Epidermal melanocyte (primary cell): ENCODE measurements at regions not wholly inside any gene's neighbourhood (a gene's known extent, or its start where the extent isn't known, plus 50 kb on each side); places are given as distances from the start of the nearest gene placed in this dataset.
"Not testable (repeated sequence)": the region's sequence is repeated elsewhere in the genome, so short reads cannot be mapped to it uniquely, and the experiment has no call there.

Experiments
- DNase-seq: peaks from one replicate; pipeline ENCODE4 v3.0.0; 2011; ENCODE audit warnings: low spot score; ENCODE audit not compliant: insufficient read length

DNA sequence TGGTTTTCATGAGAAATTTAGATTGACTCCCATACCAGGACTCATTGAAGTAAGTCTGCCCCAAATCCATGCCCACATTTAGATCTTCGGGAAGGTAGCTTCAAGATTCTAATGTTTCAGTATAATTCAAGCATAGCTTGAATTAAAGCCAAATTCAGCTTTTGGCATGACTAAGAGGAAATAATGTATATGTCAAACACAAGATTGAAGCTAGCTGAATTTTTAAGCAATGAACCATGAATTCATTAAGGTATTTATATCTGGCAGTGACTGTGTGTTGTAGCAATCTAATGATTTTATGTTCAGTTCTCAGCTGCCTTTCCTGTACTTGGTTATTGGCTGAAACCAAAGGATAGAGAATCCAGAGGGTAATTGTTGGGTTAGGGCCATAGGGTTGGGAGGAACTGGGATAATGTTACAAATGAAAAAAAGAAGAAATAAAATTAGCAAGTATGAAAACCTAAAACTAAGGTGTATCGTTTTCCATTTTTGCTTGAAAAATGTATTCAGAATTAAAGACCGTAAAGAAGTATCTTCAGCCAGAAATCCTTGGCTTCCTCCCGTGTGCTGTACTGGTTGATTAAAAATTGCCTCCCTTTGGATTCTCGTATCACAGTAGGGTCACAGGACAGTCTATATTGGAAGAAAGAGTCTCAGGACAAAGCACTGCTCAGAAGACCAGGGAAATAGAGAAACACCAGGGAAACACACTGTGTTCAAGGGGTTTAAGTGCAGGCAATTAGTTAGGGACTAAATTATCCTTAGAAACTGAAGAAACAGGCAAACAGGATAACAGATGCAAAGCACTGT, 119.0 kb upstream of the FN1 start:
- no peak for DNase-seq

DNA sequence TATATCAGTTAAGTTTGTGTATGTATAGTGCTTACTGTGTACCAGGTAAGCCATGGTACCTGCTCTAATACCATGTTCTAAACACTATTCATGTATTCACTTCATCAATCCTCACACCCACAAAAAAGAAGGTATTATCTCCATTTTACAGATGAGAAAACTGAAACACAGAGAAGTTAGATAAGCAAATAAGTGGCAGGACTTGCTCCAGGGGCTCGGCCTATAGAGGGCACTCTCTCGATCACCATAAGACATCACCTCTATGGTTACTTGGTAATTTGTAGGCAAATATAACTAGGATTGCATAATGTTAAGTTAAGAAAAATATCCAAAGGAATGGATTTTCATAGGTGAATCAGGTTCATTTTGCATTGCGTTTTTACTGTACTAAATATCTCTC, 118.1 kb upstream of the FN1 start:
- DNase-seq: no peak

DNA sequence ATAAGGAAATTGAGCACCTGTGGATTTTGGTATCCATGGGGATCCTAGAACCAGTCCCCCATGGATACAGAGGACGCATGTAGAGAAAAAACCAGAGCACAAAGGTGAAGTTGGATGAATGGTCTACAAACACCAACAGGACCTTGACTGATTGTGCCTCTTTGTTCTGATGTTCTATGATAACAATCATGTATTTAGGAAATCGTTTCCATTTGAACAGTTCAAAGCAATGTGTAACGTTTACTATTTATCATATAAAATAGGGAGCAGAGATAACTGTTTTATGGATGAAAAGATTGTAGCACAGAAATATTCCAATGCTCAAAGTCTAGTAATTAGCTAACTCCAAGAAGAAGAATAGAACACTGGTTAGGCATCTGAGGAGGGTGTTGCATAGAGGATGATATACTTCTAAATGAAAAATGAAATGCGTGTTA, 116.3 kb upstream of the FN1 start:
- DNase-seq: no peak

DNA sequence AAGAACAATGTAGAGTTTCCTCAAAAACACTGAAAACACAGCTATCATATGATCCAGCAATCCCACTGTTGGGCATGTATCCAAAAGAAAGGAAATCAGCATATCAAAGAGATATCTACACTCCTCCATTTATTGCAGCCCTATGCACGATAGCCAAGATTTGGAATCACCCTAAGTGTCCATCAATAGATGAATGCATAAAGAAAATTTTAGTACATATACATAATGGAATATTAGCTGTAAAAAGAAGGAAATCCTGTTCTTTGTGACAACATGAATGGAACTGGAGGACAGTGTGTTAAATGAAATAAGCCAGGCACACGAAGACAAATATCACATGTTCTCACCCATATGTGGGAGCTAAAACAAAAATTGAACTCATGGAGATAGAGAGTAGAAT, 114.5 kb upstream of the FN1 start:
- DNase-seq: no peak

DNA sequence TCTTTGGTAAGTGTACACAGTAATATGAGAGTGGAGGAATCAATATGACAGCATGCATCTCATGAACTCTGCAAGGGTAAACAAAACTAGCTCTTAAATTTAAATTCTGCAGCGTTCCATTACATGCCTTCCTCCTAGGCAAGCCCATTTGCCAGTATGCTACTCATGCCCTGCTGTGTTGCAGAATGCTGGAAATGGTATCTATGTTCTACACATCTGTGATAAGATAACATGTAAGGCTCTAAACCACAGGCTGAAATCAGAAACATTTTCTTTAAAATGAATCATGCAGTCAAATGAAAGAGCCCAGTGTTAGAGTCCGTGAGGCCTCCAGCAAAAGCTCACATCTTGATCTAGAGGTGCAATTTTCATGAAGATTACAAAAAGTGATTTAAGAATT, 112.8 kb upstream of the FN1 start:
- no peak for DNase-seq

DNA sequence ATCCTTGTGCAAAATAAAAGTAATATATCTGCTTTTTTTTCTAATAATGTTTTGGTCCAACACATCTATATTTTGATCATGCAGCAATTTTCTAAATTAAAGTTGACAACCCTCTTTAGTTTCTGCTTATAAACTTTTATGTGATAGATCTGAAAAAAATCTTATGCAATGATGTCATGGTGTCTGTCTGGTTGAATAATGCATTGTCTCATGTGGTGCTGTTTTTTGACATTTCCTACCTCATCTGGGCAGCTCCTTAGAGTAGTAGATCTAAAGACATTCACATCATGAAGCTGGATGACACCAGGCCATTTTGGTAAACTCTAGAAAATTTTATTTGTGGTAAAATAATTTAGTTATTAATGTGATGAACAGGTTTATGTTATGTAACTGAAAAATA, 106.8 kb upstream of the FN1 start:
- DNase-seq: no peak

DNA sequence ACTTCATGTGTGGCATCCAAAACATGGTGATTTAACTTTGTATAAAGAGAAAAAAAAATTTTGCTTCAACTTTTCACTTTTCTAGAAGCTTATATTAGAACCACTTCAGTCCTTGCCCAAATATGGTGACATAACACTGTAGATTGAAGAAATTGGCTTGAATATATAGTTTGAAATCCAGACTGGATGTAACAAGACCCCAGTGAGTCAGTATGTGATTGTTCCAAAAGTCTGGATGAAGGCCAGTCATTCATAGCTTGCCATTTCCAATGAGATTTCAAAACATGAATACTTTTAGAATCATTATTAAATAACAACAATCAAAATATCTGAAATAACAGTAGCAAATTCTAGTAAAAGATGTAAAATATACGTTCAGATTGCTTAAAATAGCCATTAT, 104.8 kb upstream of the FN1 start:
- peak; percentile 33 for DNase-seq

DNA sequence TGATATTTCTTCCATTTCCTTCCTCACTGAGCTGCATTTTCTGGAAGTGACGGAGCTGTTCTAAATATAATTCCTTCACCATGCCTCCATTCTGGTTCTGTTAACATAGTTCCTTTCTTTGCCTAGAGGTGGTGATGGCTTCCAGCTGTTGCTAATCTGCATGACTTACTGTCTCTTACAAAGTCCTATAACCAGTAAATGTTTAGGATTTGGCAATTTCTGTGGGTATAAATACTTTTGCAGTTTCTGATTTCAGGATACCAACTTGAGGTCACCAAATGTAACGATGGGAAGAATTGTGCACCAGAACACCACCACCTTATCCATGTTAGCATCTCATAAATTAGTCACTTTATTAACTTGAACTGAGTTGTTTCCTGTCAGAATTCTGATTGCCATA, 101.7 kb upstream of the FN1 start:
- peak; percentile 51 for DNase-seq

DNA sequence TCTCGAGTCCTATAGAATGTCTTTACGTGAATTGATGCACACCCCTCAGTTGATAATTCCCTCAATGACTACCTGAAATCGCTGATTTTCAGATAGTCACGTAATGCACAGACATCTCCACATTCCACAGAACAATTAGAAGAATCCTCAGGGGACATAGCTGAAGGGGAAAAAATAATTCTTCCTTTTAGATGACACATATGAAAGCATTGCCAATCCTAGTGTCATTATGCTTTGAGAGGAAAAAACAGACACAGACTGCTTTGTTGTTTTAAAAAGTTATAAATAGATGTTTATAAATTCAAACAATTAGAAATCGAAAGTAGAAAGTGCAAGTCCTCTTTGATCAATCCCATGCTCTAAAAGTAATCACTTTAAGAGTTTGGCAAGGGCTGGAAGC, 100.6 kb upstream of the FN1 start:
- no peak for DNase-seq

DNA sequence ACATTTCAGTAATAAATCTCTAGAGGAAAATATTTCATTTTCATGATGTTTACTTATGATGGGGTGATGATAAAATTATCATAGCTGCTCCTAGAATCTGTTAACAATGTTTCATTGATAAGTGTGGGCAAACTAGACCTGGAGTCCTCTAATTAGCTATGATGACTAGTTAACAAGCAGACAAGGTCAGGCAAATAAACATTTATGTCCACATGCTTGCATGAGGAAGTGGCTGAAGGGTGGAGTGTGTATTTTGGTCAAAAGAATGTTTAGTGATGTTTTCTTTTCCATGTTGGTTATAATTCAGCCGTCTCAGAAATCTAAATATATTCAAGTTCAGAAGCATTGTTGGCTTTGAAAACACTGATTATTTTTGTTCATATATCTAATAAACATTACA, 99.9 kb upstream of the FN1 start:
- DNase-seq: no peak

DNA sequence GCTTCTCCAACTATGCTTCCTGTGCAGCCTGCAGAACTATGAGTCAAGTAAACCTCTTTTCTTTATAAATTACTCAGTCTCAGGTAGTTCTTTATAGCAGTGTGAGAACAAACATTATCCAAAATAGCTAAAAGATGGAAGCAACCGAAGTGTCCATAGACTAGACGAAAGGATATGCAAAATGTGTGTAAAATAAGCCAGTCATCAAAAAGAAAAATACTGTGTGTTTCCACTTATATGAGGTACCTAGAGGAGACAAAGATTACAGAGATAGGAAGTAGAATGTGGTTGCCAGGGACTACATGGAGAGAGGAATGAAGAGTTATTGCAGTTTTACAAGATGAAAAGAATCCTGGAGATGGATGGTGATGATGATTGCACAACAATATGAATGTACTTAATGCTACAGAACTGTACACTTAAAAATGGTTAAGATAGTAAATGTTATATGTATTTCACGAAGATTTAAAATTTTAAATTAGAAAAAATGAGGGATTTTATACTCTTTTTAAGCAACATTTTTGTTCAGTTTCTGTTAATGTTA, 99.3 kb upstream of the FN1 start:
- DNase-seq: no peak

DNA sequence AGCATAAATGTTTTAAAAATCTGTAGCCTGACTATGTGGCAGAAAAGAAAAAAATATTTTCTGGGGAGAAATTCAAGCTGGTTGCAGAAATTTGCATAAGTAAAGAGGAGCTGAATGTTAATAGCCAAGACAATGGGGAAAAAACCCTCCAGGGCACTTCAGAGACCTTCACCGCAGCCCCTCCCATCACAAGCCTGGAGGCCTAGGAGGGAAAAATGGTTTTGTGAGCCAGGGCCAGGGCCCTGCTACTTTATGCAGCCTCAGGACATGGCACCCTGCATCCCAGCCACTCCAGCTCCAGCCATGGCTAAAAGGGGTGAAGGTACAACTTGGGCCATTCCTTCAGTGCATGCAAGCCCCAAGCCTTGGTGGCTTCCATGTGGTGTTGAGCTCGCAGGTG, 97.8 kb upstream of the FN1 start:
- DNase-seq: not testable (repeated sequence)

DNA sequence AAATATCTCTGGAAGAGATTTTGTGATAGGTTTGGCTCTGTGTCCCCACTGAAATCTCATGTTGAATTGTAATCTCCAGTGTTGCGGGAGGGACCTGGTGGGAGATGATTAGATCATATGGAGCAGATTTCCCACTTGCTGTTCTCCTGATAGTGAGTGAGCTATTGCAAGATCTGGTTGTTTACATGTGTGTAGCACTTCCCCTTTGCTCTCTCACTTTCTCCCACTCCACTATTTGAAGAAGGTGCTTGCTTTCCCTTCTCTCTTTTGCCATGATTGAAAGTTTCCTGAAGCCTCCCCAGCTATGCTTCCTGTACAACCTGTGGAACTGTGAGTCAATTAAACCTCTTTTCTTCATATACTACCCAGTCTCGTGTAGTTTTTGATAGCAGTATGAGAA, 97.0 kb upstream of the FN1 start:
- no peak for DNase-seq

DNA sequence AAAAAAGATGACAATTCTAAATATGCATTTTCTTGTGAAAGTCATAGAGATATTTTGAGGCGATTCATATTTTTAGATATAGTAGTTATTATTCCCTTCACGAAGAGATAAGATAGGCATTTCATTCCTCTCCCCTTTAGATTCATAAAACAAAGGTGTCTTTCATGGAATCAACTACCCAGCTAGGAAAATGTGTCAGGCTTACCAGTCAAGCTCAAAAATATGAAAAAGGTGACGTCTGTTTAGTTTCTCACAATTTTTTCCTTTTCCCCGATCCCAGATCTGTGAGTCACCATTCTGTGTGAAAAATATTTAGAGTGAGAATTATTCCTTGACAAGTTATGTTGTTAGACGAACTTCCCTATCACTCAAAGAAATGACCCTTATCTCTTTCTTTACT, 95.4 kb upstream of the FN1 start:
- DNase-seq: no peak

DNA sequence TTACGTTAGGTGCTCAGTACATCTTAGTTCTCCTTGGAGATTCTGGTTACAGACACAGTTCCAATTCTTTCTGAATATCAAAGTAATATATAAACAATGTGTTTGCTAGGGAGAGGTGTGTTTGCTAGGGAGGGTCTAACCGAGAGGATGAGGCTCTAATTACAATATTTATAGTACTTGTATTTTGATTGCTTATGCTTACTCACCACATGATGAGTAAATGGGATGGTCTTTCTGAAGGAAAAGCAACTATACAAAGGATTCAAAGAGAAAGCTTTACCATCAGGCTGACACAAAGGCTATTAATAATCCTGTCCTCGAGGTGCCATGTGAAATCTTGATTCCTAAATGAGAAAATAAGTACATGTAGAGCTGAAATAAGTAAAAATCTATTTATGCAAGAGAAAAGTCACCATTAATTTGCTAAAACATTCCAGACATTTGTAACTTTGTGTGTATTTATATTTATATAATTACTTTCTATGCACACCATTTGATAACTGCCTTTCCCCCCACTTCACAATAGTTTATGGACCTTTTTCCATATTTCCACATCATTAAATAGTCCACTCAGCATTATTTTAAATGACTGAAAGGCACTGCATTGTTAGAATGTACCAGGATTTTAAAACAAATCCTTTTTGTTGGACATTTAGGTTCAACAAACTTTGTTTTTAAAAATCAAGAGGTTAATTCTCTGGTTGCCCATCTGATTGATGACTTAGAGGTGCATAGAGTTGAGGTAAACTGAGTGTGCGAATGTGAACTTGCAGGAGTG, 94.5 kb upstream of the FN1 start:
- DNase-seq: no peak

DNA sequence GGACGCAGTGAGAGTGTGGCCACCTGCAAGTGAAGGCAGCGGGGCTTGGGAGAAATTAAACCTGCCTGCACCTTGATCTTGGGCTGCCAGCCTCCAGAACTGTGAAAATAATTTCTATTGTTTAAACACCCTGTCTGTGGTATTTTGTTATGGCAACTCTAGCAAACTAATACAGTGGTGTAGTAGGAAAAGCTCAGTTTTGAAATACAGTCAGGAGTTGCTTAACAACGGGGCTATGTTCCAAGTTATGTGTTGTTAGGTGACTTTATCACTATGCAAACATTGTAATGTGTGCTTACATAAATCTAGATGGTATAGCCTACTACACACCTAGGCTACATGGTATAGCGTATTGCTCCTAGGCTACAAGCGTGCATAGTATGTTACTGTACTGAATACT, 93.4 kb upstream of the FN1 start:
- DNase-seq: no peak

DNA sequence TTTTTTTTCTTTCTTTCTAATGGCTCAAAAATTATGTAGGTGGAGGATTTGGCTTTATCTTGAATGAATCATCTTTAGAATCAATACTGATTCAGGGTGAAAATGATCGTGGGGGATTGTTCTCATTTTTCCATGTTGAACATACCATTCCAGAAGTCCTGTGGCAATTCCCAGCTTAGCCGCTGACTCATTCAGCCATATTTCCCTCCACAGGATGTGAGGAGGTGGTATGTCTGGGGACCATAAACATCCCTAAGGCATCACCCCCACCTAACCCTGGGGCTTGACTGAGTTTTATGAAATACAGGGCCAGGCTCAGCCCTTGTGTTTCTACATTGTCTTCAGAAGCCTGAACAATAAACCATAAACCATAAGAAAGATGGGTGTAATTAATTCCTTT, 92.7 kb upstream of the FN1 start:
- no peak for DNase-seq

DNA sequence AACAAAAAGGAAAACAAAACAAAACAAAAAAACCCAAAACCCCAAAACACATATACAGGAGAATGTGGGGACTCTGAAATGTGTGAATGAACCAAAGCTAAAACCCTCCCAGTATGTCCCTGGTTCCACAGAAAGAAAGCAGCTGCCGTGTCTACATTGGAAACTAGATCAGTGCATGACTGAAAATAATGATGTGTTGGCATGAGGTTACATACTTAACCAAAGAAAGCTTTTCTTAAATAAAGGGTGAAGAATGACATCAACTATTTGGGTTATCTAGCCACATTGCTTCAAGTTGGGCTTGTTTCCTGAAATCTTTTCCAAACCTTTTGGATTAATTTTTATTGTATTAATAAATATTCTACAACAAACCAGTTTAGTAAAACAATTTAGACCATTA, 91.9 kb upstream of the FN1 start:
- DNase-seq: no peak

DNA sequence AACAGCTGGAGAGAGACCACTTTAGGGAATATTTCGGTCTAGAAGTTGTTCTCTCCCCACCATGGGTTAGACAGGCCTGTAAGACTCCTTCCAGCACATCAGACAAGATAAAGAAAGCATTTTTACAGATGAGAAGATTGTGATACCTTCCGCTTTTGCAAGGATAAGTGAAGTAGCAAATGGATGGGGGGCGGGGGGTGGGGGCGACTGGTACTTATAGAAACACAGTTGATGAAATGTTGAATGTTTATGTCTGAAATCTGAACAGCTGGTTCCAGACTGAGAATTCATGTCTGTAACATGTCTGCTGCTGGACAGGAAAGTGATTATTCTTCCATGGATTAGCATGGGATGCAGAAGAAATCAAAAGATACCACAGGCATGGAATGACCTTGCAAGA, 90.5 kb upstream of the FN1 start:
- no peak for DNase-seq

DNA sequence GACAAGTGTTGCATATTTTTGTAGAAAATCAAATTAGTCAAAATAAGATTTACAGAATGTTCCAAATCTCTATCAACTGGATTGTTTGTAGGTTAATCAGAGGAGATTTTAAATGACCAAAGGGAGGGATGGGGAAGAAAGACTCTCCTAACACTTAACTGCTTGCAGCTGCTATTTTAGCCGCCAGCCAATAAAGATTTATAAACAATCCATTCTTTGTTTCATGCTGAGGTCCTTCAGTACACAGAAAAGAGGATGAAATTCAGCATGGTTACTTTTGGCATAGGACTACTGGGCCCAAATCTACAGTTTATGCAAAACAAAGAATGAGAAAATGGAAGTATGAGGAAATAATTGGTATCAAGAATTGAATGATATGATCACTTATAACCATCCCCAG, 86.4 kb upstream of the FN1 start:
- peak; percentile 53 for DNase-seq

DNA sequence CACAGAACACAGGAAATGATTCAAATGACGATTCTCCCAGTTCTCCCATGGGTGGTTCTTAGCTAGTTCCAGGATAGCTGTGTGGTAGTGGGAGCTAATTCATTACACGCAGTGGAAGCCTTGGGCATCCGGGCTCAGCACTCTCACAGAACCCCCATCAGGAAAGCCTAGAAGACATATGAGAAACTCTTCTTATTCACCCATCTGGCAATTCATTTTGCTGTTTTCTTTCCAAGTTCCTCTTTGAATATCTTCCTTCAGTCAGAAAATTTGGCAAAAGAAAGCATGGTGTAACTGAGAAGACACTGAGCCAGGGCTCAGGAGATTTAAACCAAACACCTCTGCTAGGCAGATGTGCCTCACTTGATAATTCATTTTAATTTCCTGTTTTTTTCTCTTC, 85.2 kb upstream of the FN1 start:
- DNase-seq: no peak

DNA sequence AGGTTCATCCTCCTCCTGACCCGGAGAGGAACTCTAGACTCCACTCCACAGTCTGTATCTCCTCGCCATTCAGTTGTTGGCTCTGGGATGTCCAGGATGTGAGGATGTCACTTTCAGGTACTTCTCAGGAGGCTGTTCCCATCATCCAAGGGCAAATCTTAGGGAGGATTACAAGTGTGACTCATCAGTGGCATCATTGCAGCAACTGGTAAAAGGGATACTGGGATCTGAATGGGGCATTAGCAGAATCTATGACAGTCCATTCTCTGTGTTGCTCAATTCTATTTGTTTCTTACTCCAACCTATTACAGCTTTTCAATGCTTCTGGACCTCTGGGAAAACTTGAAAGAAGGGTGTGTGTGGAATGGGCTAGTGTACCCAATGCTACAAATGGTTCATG, 81.5 kb upstream of the FN1 start:
- DNase-seq: no peak

DNA sequence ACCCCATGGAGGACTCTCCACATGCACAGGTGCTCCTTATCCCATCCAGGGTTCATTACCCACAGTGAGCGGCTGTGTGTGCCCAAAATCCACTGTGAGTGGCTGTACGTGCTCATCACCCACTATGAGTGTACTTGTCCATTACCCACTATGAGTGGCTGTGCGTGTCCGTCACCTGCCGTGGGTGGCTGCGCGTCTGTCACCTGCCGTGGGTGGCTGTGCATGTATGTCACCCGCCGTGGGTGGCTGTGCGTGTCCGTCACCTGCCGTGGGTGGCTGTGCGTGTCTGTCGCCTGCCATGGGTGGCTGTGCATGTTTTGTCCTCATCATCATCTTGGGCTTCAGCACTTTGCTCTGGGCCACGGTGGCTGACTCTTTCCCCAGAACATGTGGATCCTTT, 78.6 kb upstream of the FN1 start:
- DNase-seq: no peak
